SK-N-SH treated with all-trans-retinoic acid at 6 μM for 48 hours (cell line): ENCODE measurements at regions not wholly inside any gene's neighbourhood (a gene's known extent, or its start where the extent isn't known, plus 50 kb on each side); places are given as distances from the start of the nearest gene placed in this dataset.

Experiments
- ATAC-seq: fragments of 200-7000 bp; cut with Tn5 transposase; 3 replicates; pipeline ENCODE4 v1.9.1; 2020; ENCODE audit warnings: mild to moderate bottlenecking, moderate library complexity
- ARNTL ChIP-seq: fragments of 450-650 bp; formaldehyde crosslinking; IDR thresholded peaks from 2 replicates; pipeline ENCODE4 v1.5.0; 2020; ENCODE audit warnings: low read depth, mild to moderate bottlenecking, moderate library complexity, borderline replicate concordance
- CREB5 ChIP-seq: fragments of 250-450 bp; sonication (Bioruptor Pico); IDR thresholded peaks from 2 replicates; pipeline ENCODE4 v1.5.1; 2020; ENCODE audit warnings: low read depth, mild to moderate bottlenecking, moderate library complexity
- CSDC2 ChIP-seq: fragments of 250-450 bp; sonication (Bioruptor Pico); IDR thresholded peaks from 2 replicates; pipeline ENCODE4 v1.5.0; 2020; ENCODE audit warnings: mild to moderate bottlenecking, moderate library complexity
- ESRRG ChIP-seq: fragments of 250-450 bp; sonication (Bioruptor Pico); IDR thresholded peaks from 2 replicates; pipeline ENCODE4 v1.6.1; 2021; ENCODE audit warnings: mild to moderate bottlenecking
- GLIS3 ChIP-seq: fragments of 250-450 bp; sonication (Bioruptor Pico); IDR thresholded peaks from 2 replicates; pipeline ENCODE4 v1.5.0; 2020; ENCODE audit warnings: mild to moderate bottlenecking, moderate library complexity
- ISL1 ChIP-seq: fragments of 250-450 bp; sonication (Bioruptor Pico); IDR thresholded peaks from 2 replicates; pipeline ENCODE4 v2.1.2; 2022; ENCODE audit warnings: mild to moderate bottlenecking, moderate library complexity
- OSR1 ChIP-seq: fragments of 250-450 bp; sonication (Bioruptor Pico); IDR thresholded peaks from 2 replicates; pipeline ENCODE4 v1.8.0; 2022; ENCODE audit warnings: moderate library complexity, mild to moderate bottlenecking, inconsistent platforms
- PPARA ChIP-seq: fragments of 250-450 bp; sonication (Bioruptor Pico); IDR thresholded peaks from 2 replicates; pipeline ENCODE4 v1.5.0; 2020; ENCODE audit warnings: mild to moderate bottlenecking, borderline replicate concordance
- RARB ChIP-seq: fragments of 250-450 bp; sonication (Bioruptor Pico); IDR thresholded peaks from 2 replicates; pipeline ENCODE4 v1.8.0; 2021; ENCODE audit warnings: mild to moderate bottlenecking, moderate library complexity
- SNAI2 ChIP-seq: fragments of 250-450 bp; sonication (Bioruptor Pico); IDR thresholded peaks from 2 replicates; pipeline ENCODE4 v1.5.0; 2020; ENCODE audit warnings: mild to moderate bottlenecking, moderate library complexity
- TCF4 ChIP-seq: fragments of 250-450 bp; sonication (Bioruptor Pico); IDR thresholded peaks from 2 replicates; pipeline ENCODE4 v1.8.0; 2021; ENCODE audit warnings: mild to moderate bottlenecking, moderate library complexity, borderline replicate concordance
- TOX ChIP-seq: fragments of 250-450 bp; sonication (Bioruptor Pico); IDR thresholded peaks from 2 replicates; pipeline ENCODE4 v1.8.0; 2021; ENCODE audit warnings: mild to moderate bottlenecking, moderate library complexity, borderline replicate concordance
- TSHZ2 ChIP-seq: fragments of 250-450 bp; sonication (Bioruptor Pico); IDR thresholded peaks from 2 replicates; pipeline ENCODE4 v1.5.0; 2020; ENCODE audit warnings: mild to moderate bottlenecking, moderate library complexity
- ZC3H10 ChIP-seq: fragments of 250-450 bp; sonication (Bioruptor Pico); IDR thresholded peaks from 2 replicates; pipeline ENCODE4 v1.5.1; 2021; ENCODE audit warnings: mild to moderate bottlenecking, moderate library complexity
- ZFP3 ChIP-seq: fragments of 250-450 bp; sonication (Bioruptor Pico); IDR thresholded peaks from 2 replicates; pipeline ENCODE4 v1.5.0; 2020; ENCODE audit warnings: mild to moderate bottlenecking, moderate library complexity
- ZFP30 ChIP-seq: fragments of 450-650 bp; formaldehyde crosslinking; IDR thresholded peaks from 2 replicates; pipeline ENCODE4 v1.5.0; 2022; ENCODE audit warnings: mild to moderate bottlenecking, moderate library complexity
- ZNF565 ChIP-seq: fragments of 450-650 bp; formaldehyde crosslinking; conservative IDR thresholded peaks from 2 replicates; pipeline ENCODE4 v1.5.0; 2020; ENCODE audit warnings: low read depth, mild to moderate bottlenecking, moderate library complexity
- ZNF70 ChIP-seq: fragments of 450-650 bp; formaldehyde crosslinking; IDR thresholded peaks from 2 replicates; pipeline ENCODE4 v1.5.0; 2020; ENCODE audit warnings: mild to moderate bottlenecking, moderate library complexity
- TF ChIP-seq, protein P1 (sequence below): fragments of 250-450 bp; sonication (Bioruptor Pico); IDR thresholded peaks from 2 replicates; pipeline ENCODE4 v1.5.1; 2021; ENCODE audit warnings: mild to moderate bottlenecking, moderate library complexity
- TF ChIP-seq, protein P2 (sequence below): fragments of 250-450 bp; sonication (Bioruptor Pico); IDR thresholded peaks from 2 replicates; pipeline ENCODE4 v1.8.0; 2021; ENCODE audit warnings: low read depth, mild to moderate bottlenecking, moderate library complexity, borderline replicate concordance
- TF ChIP-seq, protein P3 (sequence below): fragments of 250-450 bp; sonication (Bioruptor Pico); IDR thresholded peaks from 2 replicates; pipeline ENCODE4 v1.8.0; 2020; ENCODE audit warnings: mild to moderate bottlenecking, moderate library complexity, borderline replicate concordance

- no peak for TF ChIP-seq CREB5
- TF ChIP-seq ZNF565 (CRISPR knock-in tag): no peak
- no peak for TF ChIP-seq CSDC2
- TF ChIP-seq ZC3H10: no peak
- TF ChIP-seq RARB (CRISPR knock-in tag): no peak
- no peak for TF ChIP-seq ZFP3 (CRISPR knock-in tag)
- TF ChIP-seq ARNTL (CRISPR knock-in tag): no peak
- TF ChIP-seq ESRRG (CRISPR knock-in tag): no peak
- no peak for TF ChIP-seq OSR1 (CRISPR knock-in tag)
- no peak for TF ChIP-seq SNAI2
- no peak for TF ChIP-seq GLIS3 (CRISPR knock-in tag)
- TF ChIP-seq TCF4 (CRISPR knock-in tag): no peak
- no peak for TF ChIP-seq ZNF70 (CRISPR knock-in tag)
- no peak for TF ChIP-seq TSHZ2 (CRISPR knock-in tag)
- no peak for TF ChIP-seq ZFP30
- TF ChIP-seq, protein P1, sequence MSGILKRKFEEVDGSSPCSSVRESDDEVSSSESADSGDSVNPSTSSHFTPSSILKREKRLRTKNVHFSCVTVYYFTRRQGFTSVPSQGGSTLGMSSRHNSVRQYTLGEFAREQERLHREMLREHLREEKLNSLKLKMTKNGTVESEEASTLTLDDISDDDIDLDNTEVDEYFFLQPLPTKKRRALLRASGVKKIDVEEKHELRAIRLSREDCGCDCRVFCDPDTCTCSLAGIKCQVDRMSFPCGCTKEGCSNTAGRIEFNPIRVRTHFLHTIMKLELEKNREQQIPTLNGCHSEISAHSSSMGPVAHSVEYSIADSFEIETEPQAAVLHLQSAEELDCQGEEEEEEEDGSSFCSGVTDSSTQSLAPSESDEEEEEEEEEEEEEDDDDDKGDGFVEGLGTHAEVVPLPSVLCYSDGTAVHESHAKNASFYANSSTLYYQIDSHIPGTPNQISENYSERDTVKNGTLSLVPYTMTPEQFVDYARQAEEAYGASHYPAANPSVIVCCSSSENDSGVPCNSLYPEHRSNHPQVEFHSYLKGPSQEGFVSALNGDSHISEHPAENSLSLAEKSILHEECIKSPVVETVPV (CRISPR knock-in tag): no peak
- no peak for TF ChIP-seq PPARA (CRISPR knock-in tag)
- TF ChIP-seq, protein P2, sequence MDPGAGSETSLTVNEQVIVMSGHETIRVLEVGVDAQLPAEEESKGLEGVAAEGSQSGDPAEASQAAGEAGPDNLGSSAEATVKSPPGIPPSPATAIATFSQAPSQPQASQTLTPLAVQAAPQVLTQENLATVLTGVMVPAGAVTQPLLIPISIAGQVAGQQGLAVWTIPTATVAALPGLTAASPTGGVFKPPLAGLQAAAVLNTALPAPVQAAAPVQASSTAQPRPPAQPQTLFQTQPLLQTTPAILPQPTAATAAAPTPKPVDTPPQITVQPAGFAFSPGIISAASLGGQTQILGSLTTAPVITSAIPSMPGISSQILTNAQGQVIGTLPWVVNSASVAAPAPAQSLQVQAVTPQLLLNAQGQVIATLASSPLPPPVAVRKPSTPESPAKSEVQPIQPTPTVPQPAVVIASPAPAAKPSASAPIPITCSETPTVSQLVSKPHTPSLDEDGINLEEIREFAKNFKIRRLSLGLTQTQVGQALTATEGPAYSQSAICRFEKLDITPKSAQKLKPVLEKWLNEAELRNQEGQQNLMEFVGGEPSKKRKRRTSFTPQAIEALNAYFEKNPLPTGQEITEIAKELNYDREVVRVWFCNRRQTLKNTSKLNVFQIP (CRISPR knock-in tag): no peak
- no peak for TF ChIP-seq TOX
- no peak for ATAC-seq
These were observed 1151.7 kb upstream of the ADGRL4 start for GRCh38 chr1:80158266-80158665.

- ATAC-seq: peak; percentile 50; the same call in 1 of the 3 replicates
- TF ChIP-seq SNAI2 (no peak), ISL1 (CRISPR knock-in tag) (no peak), OSR1 (CRISPR knock-in tag) (no peak), ZC3H10 (no peak), ZFP30 (no peak), TSHZ2 (CRISPR knock-in tag) (no peak), ESRRG (CRISPR knock-in tag) (no peak), RARB (CRISPR knock-in tag) (no peak), TOX (no peak), CSDC2 (no peak), ZNF565 (CRISPR knock-in tag) (no peak), CREB5 (no peak)
- TF ChIP-seq, protein P3, sequence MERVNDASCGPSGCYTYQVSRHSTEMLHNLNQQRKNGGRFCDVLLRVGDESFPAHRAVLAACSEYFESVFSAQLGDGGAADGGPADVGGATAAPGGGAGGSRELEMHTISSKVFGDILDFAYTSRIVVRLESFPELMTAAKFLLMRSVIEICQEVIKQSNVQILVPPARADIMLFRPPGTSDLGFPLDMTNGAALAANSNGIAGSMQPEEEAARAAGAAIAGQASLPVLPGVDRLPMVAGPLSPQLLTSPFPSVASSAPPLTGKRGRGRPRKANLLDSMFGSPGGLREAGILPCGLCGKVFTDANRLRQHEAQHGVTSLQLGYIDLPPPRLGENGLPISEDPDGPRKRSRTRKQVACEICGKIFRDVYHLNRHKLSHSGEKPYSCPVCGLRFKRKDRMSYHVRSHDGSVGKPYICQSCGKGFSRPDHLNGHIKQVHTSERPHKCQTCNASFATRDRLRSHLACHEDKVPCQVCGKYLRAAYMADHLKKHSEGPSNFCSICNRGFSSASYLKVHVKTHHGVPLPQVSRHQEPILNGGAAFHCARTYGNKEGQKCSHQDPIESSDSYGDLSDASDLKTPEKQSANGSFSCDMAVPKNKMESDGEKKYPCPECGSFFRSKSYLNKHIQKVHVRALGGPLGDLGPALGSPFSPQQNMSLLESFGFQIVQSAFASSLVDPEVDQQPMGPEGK (CRISPR knock-in tag): no peak
- TF ChIP-seq, protein P2 (CRISPR knock-in tag): no peak
These were observed 1148.8 kb upstream of the ADGRL4 start for GRCh38 chr1:80155371-80155770.
